ENCODE measurements at regions not wholly inside any gene's neighbourhood (a gene's known extent, or its start where the extent isn't known, plus 50 kb on each side); places are given as distances from the start of the nearest gene placed in this dataset.

- no peaks in the 10 kb centered on the region for H3K4me1 ChIP-seq (ENCODE audit: control insufficient read depth, insufficient read depth, low read length)
- no peak overlapping the region for H3K27ac ChIP-seq (ENCODE audit: extremely low read depth, low read depth, low read length)
- no peaks in the 10 kb centered on the region for H3K9me3 ChIP-seq (ENCODE audit: control insufficient read depth, insufficient read depth, low read depth, low read length)
- H3K36me3 ChIP-seq (ENCODE audit: control insufficient read depth in 2 of 2, insufficient read depth in 1 of 2, low read length in 2 of 2): no peaks in the 10 kb centered on the region
- POLR2A ChIA-PET: no interaction called here
- no peak overlapping the region for H3K4me3 ChIP-seq (ENCODE audit: low read depth, low read length)
- TF ChIP-seq ZNF114 (tag by site-specific recombination; IDR thresholded peaks at IDR 0.05) (no peak), ZNF664 (tag by site-specific recombination; IDR thresholded peaks at IDR 0.05) (no peak), HOXA7 (CRISPR knock-in tag; IDR thresholded peaks at IDR 0.05; ENCODE audit: borderline replicate concordance) (no peak), BCL11A (tag by site-specific recombination; IDR thresholded peaks at IDR 0.05; ENCODE audit: low read depth) (no peak), ZNF341 (tag by site-specific recombination; IDR thresholded peaks at IDR 0.05; ENCODE audit: low read depth) (no peak), ZNF555 (tag by site-specific recombination; conservative IDR thresholded peaks at IDR 0.05) (no peak), HOXD13 (CRISPR knock-in tag; IDR thresholded peaks at IDR 0.05; ENCODE audit: borderline replicate concordance) (no peak), ZNF626 (tag by site-specific recombination; IDR thresholded peaks at IDR 0.05) (no peak)
- TF ChIP-seq, protein P1, sequence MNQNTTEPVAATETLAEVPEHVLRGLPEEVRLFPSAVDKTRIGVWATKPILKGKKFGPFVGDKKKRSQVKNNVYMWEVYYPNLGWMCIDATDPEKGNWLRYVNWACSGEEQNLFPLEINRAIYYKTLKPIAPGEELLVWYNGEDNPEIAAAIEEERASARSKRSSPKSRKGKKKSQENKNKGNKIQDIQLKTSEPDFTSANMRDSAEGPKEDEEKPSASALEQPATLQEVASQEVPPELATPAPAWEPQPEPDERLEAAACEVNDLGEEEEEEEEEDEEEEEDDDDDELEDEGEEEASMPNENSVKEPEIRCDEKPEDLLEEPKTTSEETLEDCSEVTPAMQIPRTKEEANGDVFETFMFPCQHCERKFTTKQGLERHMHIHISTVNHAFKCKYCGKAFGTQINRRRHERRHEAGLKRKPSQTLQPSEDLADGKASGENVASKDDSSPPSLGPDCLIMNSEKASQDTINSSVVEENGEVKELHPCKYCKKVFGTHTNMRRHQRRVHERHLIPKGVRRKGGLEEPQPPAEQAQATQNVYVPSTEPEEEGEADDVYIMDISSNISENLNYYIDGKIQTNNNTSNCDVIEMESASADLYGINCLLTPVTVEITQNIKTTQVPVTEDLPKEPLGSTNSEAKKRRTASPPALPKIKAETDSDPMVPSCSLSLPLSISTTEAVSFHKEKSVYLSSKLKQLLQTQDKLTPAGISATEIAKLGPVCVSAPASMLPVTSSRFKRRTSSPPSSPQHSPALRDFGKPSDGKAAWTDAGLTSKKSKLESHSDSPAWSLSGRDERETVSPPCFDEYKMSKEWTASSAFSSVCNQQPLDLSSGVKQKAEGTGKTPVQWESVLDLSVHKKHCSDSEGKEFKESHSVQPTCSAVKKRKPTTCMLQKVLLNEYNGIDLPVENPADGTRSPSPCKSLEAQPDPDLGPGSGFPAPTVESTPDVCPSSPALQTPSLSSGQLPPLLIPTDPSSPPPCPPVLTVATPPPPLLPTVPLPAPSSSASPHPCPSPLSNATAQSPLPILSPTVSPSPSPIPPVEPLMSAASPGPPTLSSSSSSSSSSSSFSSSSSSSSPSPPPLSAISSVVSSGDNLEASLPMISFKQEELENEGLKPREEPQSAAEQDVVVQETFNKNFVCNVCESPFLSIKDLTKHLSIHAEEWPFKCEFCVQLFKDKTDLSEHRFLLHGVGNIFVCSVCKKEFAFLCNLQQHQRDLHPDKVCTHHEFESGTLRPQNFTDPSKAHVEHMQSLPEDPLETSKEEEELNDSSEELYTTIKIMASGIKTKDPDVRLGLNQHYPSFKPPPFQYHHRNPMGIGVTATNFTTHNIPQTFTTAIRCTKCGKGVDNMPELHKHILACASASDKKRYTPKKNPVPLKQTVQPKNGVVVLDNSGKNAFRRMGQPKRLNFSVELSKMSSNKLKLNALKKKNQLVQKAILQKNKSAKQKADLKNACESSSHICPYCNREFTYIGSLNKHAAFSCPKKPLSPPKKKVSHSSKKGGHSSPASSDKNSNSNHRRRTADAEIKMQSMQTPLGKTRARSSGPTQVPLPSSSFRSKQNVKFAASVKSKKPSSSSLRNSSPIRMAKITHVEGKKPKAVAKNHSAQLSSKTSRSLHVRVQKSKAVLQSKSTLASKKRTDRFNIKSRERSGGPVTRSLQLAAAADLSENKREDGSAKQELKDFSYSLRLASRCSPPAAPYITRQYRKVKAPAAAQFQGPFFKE (tag by site-specific recombination; IDR thresholded peaks at IDR 0.05; ENCODE audit: borderline replicate concordance): no peak
- TF ChIP-seq, protein P2, sequence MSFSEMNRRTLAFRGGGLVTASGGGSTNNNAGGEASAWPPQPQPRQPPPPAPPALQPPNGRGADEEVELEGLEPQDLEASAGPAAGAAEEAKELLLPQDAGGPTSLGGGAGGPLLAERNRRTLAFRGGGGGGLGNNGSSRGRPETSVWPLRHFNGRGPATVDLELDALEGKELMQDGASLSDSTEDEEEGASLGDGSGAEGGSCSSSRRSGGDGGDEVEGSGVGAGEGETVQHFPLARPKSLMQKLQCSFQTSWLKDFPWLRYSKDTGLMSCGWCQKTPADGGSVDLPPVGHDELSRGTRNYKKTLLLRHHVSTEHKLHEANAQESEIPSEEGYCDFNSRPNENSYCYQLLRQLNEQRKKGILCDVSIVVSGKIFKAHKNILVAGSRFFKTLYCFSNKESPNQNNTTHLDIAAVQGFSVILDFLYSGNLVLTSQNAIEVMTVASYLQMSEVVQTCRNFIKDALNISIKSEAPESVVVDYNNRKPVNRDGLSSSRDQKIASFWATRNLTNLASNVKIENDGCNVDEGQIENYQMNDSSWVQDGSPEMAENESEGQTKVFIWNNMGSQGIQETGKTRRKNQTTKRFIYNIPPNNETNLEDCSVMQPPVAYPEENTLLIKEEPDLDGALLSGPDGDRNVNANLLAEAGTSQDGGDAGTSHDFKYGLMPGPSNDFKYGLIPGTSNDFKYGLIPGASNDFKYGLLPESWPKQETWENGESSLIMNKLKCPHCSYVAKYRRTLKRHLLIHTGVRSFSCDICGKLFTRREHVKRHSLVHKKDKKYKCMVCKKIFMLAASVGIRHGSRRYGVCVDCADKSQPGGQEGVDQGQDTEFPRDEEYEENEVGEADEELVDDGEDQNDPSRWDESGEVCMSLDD (tag by site-specific recombination; IDR thresholded peaks at IDR 0.05): no peak
- CTCF ChIA-PET: no interaction called here
Measured at GRCh38 chr6:120996340-120996739, 337.9 kb downstream of the TBC1D32 start.

DNA sequence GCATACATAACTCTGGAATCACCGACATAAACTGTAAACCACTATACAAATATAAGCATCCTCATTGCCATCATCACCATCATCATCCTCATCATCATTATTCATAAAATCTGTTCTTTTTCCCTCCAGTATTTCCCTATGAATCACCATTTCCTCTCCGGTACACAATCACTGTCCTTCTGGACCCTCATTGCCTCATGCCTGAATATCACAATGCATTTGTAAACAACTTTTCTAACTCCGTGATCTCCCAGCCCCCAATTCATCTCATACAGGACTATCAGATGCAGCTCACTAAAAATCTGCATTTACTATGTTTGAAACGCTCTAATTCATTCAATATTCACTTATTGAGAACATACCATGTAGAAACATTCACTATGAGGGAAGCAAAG is 339.7 kb downstream of the TBC1D32 start:
- no peaks in the 10 kb centered on the region for H3K9me3 ChIP-seq (ENCODE audit: control insufficient read depth, insufficient read depth, low read depth, low read length)
- no peak for TF ChIP-seq ZSCAN5A (tag by site-specific recombination; IDR thresholded peaks at IDR 0.05)
- TF ChIP-seq ZNF513 (tag by site-specific recombination; IDR thresholded peaks at IDR 0.05): peak; percentile 22; the same call in 1 of the 2 replicates
- TF ChIP-seq ZNF274 (IDR thresholded peaks at IDR 0.05; ENCODE audit: low read length): no peak
- no peak for TF ChIP-seq ZNF274 (tag by site-specific recombination; IDR thresholded peaks at IDR 0.05; ENCODE audit: borderline replicate concordance)
- no peak for TF ChIP-seq ZBTB21 (tag by site-specific recombination; IDR thresholded peaks at IDR 0.05)
- no peak overlapping the region for H3K27ac ChIP-seq (ENCODE audit: extremely low read depth, low read depth, low read length)
- POLR2A ChIA-PET: no interaction called here
- no peaks in the 10 kb centered on the region for H3K4me1 ChIP-seq (ENCODE audit: control insufficient read depth, insufficient read depth, low read length)
- CTCF ChIA-PET: no interaction called here
- no peak overlapping the region for H3K4me3 ChIP-seq (ENCODE audit: low read depth, low read length)
- no peaks in the 10 kb centered on the region for H3K36me3 ChIP-seq (ENCODE audit: control insufficient read depth in 2 of 2, insufficient read depth in 1 of 2, low read length in 2 of 2)

All from HEK293 (cell line).